Stimulated activated CD8-positive, alpha-beta memory T cell treated with anti-CD3 and anti-CD28 coated beads, Interleukin-15, amount 100 ng/mL, for 48 hours (primary cell): ENCODE measurements at regions not wholly inside any gene's neighbourhood (a gene's known extent, or its start where the extent isn't known, plus 50 kb on each side); places are given as distances from the start of the nearest gene placed in this dataset.

Source experiments
- DNase-seq, 2 donors: peaks; one replicate each; pipeline ENCODE4 v3.0.0-alpha.2; 2020; ENCODE audit warnings: low read depth in 2 of 2

DNA sequence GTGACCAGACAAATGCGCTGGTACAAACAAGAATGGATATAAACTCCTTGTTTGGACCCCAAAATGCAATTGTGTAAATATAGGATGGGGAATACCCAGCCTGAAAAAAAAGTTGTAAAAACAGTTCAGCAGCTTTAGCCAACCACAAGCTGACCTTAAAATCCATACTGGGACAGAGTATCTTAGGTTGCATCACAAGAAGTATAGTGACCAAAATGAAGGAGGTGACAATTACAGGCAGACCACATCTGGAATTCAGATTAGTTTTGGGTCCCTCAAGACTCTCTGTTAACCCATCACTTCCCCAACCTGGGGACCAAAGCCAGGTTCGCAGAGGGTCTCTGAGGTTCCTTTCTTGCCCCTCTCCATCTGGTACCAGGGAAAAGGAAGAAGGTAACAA is 115.9 kb upstream of the PRR20G start:
- no peak for DNase-seq

DNA sequence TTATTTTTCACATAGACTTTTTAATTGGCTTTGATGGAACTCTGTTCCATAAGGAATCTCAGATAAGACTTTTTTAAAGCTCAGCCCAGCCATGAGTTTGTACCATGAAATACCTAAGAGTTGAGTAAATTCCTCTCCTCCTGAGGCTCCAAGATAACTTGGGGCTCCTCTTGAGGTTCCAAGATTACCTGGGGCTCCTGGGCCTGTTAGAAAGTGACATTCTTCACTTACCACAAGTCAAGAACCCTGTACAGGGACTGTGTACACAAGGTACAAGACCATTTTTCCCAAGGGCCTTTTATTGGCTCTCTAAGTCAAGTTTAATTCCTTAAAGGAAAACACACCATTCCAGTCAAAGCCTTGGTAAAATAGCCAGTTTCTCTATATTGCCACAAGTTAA is 111.3 kb upstream of the PRR20G start:
- no peak for DNase-seq

GRCh38 chr3:127396473-127396872 is 108.6 kb upstream of the PRR20G start:
- no peak for DNase-seq

GRCh38 chr3:127395663-127396355 is 108.0 kb upstream of the PRR20G start:
- DNase-seq = no peak

DNA sequence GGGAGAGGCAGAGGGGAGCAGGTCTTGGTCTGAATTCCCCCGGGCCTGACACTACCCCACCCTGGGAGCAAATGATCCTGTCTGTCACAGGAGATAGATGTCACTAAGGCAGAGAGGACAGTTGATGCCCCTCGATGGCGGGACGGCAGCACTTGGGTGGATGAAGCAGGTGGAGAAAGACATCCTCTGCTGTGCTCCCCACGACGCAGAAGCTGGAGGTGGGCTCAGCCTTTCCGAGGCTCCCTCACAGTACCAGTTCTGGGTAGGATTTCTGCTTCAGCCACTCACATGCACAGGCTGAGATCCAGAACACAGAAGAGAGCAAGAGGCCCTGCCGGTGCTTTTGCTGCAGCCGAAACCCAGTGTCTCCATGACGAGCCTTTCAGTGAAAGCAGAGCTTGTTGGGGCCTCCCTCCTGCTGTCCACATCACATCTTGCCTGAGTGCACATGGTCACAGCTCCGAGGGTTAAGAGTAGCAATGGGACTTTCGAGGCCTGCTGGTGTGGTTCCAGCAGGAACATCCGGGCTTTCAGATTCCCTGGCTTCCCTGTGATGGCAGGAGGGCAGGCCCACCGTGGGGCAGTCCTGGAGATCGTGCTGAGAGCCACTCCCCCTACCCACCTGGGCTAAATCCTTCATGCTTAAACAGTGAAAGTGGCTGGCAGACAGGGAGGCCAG is 107.3 kb upstream of the PRR20G start:
- no peak for DNase-seq

DNA sequence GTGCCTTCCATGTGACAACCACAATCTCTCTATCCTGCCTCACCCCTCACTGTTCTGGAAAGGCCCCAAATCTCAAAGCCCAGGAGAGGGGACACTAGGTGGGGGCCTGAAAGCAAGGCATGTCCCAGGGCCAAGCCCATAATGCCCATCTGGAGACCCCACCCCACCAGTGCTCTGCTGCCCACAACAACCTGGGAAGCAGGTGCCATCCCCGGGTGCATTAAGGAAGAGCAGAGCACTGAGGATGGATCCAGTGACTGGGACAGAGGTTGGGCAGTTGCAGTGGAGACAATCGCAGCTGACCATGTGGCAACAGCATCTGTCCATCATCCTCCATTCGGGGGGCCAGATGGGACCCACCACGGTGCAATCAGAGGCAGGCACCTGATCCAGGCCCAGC is 106.2 kb upstream of the PRR20G start:
- DNase-seq = no peak

- DNase-seq = no peak
Observed at GRCh38 chr3:127393131-127393820, 105.4 kb upstream of the PRR20G start.

DNA sequence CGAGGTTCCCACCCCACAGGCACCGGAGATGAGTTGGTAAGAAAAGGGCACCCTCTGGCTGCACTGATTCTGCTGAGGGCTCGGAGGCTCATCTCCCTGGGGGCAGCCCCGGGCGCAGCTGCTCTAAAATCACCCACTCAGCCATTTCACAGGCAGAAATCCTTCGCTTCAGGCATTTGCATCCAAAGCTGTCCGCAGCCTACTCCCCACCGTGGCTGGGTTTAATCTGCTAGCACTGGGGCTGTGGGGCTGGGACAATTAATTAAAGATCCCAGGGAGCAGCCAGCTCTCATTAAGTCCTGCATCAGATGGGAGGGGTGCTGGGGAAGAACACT is 104.3 kb upstream of the PRR20G start:
- no peak for DNase-seq

DNA sequence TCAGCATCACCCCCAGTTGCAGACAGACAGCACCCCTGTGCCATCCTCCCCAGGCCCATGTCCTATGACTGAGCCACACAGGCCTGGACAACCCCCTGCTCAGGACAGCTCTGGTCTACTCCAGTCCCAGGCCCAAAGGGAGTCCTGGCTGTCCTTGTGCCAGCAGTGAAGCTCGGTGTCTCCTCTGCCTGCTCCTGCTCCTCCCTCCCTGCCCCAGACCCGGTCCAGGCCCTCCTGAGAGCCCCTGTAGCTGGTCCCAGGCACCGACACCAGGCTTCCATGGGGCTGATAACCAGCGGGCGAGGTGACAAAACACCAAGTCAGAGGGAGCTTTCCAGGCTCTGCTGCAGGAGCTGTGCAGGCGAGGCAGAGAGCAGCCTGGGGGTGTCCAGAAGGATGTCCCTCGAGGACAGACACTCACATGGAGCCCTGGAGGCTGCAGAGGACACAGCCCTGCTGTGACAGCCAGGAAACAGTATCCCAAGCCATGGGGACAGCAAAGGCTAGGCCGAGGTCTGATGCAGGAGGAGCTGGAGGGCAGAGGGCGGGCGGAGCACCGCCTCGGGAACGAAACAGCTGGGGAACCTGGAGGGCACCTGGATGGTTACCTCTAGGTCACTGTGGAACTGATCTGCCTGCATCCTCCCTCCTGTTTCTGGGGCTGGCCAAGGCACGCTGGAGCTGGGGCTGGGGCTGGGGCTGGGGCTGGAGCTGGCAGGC is 103.8 kb upstream of the PRR20G start:
- no peak for DNase-seq

- no peak for DNase-seq
Observed at GRCh38 chr3:127390365-127391025, 102.6 kb upstream of the PRR20G start.

DNA sequence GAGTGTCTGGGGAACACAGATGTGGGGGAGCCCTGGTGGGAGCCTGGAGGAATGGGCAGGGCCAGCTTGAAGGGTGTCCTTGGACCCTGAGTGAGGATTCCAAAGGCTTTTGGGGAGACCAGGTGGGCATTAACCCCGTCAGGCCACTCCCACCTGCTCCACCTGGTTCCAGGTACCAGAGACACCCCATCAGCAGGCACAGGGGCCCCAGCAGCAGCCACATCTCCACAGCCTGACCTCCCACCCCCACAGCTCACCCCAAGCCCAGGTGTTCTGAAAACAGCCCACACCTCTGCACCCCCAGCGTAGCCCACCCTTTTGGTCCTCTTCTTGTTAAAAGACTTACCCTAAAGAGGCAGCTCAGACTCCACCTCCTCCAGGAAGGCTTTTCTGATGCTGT is 102.1 kb upstream of the PRR20G start:
- DNase-seq = no peak

DNA sequence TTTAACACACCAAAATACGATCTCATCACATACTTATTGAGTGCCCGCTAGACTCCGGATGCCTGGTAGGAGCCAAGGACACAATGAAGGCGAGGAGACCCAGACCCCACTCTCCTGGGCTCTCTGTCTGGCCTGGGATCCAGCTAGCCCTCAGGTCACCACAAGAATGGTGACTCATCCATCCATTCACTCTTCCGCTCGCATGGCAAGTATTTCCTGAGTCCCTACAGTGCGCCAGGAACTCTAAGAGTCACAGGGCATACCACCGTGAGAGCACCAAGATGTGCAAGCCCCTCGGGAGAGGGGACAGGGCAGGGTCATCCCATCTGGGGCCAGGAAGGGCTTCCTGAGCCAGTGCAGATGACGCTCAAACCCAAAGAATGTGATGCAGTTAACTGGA is 101.6 kb upstream of the PRR20G start:
- no peak for DNase-seq

DNA sequence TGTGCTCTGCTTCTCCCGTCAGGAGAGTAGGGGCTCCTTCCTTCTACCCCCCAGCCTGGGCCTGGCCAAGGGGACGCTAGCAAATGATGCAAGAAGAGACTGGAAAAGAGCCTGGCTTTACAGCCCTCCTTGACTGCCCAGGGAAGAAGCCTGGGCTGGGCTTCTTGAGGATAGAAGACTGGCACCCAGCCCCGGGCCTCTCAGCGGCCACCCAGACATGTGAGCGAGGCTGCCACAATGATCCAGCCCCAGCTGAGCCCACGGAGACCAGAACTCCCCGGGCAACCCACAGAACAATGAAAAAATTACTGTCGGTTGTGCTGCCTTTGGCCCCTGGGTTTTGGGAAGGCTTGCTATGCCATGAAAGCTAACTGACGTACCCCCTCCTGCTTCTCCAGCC is 100.6 kb upstream of the PRR20G start:
- no peak for DNase-seq

DNA sequence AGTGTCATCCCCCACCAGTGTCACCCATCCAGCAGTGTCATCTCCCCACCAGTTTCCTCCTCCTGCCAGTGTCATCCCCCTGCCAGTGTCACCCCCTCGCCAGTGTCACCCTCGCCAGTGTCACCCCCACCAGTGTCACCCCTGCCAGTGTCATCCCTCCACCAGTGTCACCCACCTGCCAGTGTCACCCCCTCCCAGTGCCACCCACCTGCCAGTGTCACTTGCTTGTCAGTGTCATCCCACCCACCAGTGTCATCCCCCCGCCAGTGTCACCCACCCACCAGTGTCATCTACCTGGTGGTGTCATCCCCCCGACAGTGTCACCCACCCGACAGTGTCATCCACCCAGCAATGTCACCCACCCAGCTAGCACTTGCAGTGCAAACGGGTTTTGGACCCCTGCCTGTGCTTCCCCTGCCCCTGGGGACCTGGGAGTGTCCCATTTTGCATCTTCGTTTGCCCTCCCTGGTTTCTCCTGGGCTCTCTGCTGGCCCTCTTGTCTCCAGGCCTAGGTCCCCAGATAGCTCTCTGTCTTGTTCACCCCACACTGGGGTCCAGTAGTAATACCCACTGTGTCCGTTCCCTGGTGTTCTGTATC is 99.8 kb upstream of the PRR20G start:
- DNase-seq = no peak

- DNase-seq = no peak
Observed at GRCh38 chr3:127387119-127387518, 99.3 kb upstream of the PRR20G start.

GRCh38 chr3:127386490-127386889 is 98.6 kb upstream of the PRR20G start:
- DNase-seq = no peak

DNA sequence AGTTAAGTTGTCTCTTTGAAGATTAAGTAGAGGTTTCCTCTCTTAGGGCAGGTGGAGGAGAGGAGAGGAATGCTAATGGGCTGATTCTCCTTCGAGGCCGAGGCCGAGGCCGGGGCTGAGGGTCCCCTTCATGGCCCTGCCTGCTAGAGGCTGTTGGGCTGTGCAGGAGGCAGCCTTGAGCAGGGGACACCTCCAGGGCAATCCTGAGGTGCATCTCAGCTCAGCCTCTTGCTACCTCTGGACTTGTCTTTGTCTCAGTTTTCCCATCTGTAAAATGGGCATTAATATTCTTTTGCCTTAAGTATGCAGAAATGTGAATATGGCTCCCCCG is 97.7 kb upstream of the PRR20G start:
- DNase-seq = no peak

- no peak for DNase-seq
Observed at GRCh38 chr3:127384717-127385539, 97.1 kb upstream of the PRR20G start.

- no peak for DNase-seq
Observed at GRCh38 chr3:127383656-127384179, 95.9 kb upstream of the PRR20G start.

DNA sequence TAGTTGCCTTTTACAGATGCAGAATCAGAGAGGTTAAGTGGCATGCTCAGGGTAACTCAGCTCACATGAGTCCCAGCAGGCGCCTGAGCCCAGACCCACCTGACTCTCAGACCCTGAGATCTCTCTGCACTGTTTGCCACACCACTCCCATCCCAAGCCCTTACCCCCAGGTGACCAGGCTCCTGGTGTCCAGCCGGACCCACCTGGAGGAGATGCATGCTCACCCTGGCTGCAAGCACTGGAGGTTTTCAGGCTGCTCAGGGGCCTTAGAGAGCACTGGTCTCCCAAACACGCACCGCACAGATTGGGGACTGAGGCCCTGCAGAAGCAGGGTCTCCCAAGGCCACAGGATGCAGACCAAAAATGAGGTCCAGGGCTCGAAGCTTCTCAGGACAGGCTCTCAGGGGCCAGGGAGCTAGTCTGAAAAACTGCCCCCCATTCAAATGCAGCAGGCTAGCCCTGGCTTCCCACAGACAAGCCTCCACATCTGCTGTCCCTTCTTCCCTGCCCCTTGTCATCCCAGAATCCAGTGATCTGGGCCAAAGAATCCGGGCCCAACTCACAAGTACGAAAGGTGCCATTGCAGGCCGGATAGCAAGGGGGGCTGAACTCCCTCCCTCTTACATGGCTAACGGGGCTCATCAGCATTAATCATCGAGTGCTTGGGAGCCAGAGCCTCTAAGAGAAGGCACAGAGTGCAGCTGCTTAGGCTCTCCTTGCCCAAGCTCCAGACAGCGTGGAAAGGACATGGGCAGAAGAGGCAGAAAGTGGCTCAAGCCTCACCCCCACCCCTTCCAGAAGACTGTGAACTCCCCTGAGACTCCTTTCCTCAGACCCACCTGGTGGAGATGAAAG is 90.2 kb upstream of the PRR20G start:
- DNase-seq = no peak
